IMR-90 (cell line): ENCODE measurements at regions not wholly inside any gene's neighbourhood (a gene's known extent, or its start where the extent isn't known, plus 50 kb on each side); places are given as distances from the start of the nearest gene placed in this dataset.

Experiments
- ATAC-seq: fragments of 200-7000 bp; cut with Tn5 transposase; 2 replicates; pipeline ENCODE4 v1.9.1; 2020; ENCODE audit warnings: low read depth, mild to moderate bottlenecking, moderate library complexity
- BruUV-seq: library from RNA; stranded (reverse); fragments of 400-500 nt; replicated peaks from 2 replicates; lab custom pipeline; 2021; lab: Mats Ljungman, UMichigan
- CTCF ChIA-PET: fragments of 300-600 bp; formaldehyde crosslinking; extraction: SDS; loops from one replicate; lab custom pipeline; 2021; ENCODE audit warnings: antibody characterized with exemption; lab: Yijun Ruan, JAX
- POLR2A ChIA-PET: fragments of 300-600 bp; sonication (Branson Sonifier 250); formaldehyde crosslinking; loops from one replicate; lab custom pipeline; 2022; ENCODE audit warnings: antibody characterized with exemption; ENCODE audit not compliant: unreplicated experiment; lab: Charles Lee
- DNase-seq: peaks from one replicate; pipeline ENCODE4 v3.0.0; 2013
- H2AFZ ChIP-seq: replicated peaks from 2 replicates; pipeline ENCODE3; 2013; ENCODE audit warnings: low read length, mild to moderate bottlenecking; ENCODE audit not compliant: poor library complexity
- H2AK5ac ChIP-seq: 2 replicates; pipeline ENCODE4 v1.6.1; 2013; ENCODE audit warnings: low read depth, low read length, inconsistent platforms
- H2AK9ac ChIP-seq: replicated peaks from 2 replicates; pipeline ENCODE3; 2013; ENCODE audit warnings: mild to moderate bottlenecking, low read depth, low read length, moderate library complexity; ENCODE audit not compliant: poor library complexity
- H2BK120ac ChIP-seq: 2 replicates; pipeline ENCODE4 v1.6.1; 2013; ENCODE audit warnings: low read depth, low read length, inconsistent platforms
- H2BK15ac ChIP-seq: 3 replicates; pipeline ENCODE4 v1.6.1; 2013; ENCODE audit warnings: low read depth, low read length, inconsistent platforms
- H2BK20ac ChIP-seq: 2 replicates; pipeline ENCODE4 v1.6.1; 2013; ENCODE audit warnings: low read depth, mild to moderate bottlenecking, inconsistent platforms, low read length, moderate library complexity
- H2BK5ac ChIP-seq: 2 replicates; pipeline ENCODE4 v1.6.1; 2013; ENCODE audit warnings: mild to moderate bottlenecking, low read depth, low read length, inconsistent platforms; ENCODE audit not compliant: poor library complexity, severe bottlenecking
- H3K14ac ChIP-seq: replicated peaks from 2 replicates; pipeline ENCODE4 v1.6.1; 2013; ENCODE audit warnings: low read depth, low read length, inconsistent platforms
- H3K18ac ChIP-seq: 2 replicates; pipeline ENCODE4 v1.6.1; 2013; ENCODE audit warnings: low read depth, low read length, control low read depth
- H3K23ac ChIP-seq: 2 replicates; pipeline ENCODE4 v1.6.1; 2013; ENCODE audit warnings: low read depth, low read length, inconsistent platforms
- H3K27ac ChIP-seq: 2 replicates; pipeline ENCODE4 v1.5.1; 2013; ENCODE audit warnings: mild to moderate bottlenecking, control low read depth, low read length; ENCODE audit not compliant: insufficient read depth
- H3K27me3 ChIP-seq: 2 replicates; pipeline ENCODE4 v1.6.1; 2013; ENCODE audit warnings: low read length; ENCODE audit not compliant: control insufficient read depth, insufficient read depth
- H3K36me3 ChIP-seq: 2 replicates; pipeline ENCODE4 v1.6.1; 2013; ENCODE audit warnings: low read length, mixed read lengths; ENCODE audit not compliant: control insufficient read depth, insufficient read depth
- H3K4ac ChIP-seq: 2 replicates; pipeline ENCODE4 v1.6.1; 2013; ENCODE audit warnings: low read depth, low read length, inconsistent platforms
- H3K4me1 ChIP-seq: 2 replicates; pipeline ENCODE4 v1.6.1; 2013; ENCODE audit warnings: low read length, mixed read lengths; ENCODE audit not compliant: control insufficient read depth, insufficient read depth
- H3K4me2 ChIP-seq: 2 replicates; pipeline ENCODE4 v1.6.1; 2013; ENCODE audit warnings: low read depth, mild to moderate bottlenecking, control low read depth, low read length, moderate library complexity
- H3K4me3 ChIP-seq: 2 replicates; pipeline ENCODE4 v1.5.1; 2013; ENCODE audit warnings: low read depth, mild to moderate bottlenecking, control low read depth, low read length, moderate library complexity; ENCODE audit not compliant: insufficient read depth
- H3K56ac ChIP-seq: 2 replicates; pipeline ENCODE4 v1.6.1; 2013; ENCODE audit warnings: low read length, inconsistent platforms; ENCODE audit not compliant: insufficient read depth; ENCODE audit errors: extremely low read depth
- H3K79me1 ChIP-seq, 2 experiments: 2 replicates each; pipeline ENCODE4 v1.6.1; 2013; ENCODE audit warnings: low read length in 2 of 2, inconsistent platforms in 1 of 2, low read depth in 1 of 2
- H3K9ac ChIP-seq: 2 replicates; pipeline ENCODE4 v1.6.1; 2013; ENCODE audit warnings: low read depth, low read length, control low read depth
- H3K9me1 ChIP-seq: 2 replicates; pipeline ENCODE4 v1.6.1; 2013; ENCODE audit warnings: low read length, inconsistent platforms; ENCODE audit not compliant: insufficient read depth
- H3K9me3 ChIP-seq: 2 replicates; pipeline ENCODE4 v1.6.1; 2013; ENCODE audit warnings: low read length; ENCODE audit not compliant: control insufficient read depth, insufficient read depth
- H4K20me1 ChIP-seq: 2 replicates; pipeline ENCODE4 v1.6.1; 2013; ENCODE audit warnings: low read length, inconsistent platforms; ENCODE audit not compliant: insufficient read depth
- H4K5ac ChIP-seq: 2 replicates; pipeline ENCODE4 v1.6.1; 2013; ENCODE audit warnings: mild to moderate bottlenecking, low read depth, low read length, control low read depth
- H4K8ac ChIP-seq, 2 experiments: 2 replicates each; pipeline ENCODE4 v1.6.1; 2013; ENCODE audit warnings: low read depth in 2 of 2, low read length in 2 of 2, control low read depth in 1 of 2, inconsistent platforms in 1 of 2
- H4K91ac ChIP-seq: 2 replicates; pipeline ENCODE4 v1.6.1; 2013; ENCODE audit warnings: low read depth, low read length, inconsistent platforms; ENCODE audit not compliant: insufficient read depth
- BHLHE40 ChIP-seq: fragments of 150-350 bp; IDR thresholded peaks from 2 replicates; pipeline ENCODE4 v1.6.1; 2016; ENCODE audit warnings: mild to moderate bottlenecking, low read depth, low read length
- CEBPB ChIP-seq: IDR thresholded peaks from 2 replicates; pipeline ENCODE4 v1.6.1; 2012; ENCODE audit warnings: low read depth, low read length, improper control_type of control experiment
- CHD1 ChIP-seq: IDR thresholded peaks from 2 replicates; pipeline ENCODE4 v1.6.1; 2012; ENCODE audit warnings: low read depth, low read length, improper control_type of control experiment
- FOS ChIP-seq: fragments of 150-350 bp; IDR thresholded peaks from 2 replicates; pipeline ENCODE4 v1.6.1; 2016; ENCODE audit warnings: low read depth, low read length
- MAFK ChIP-seq: IDR thresholded peaks from 2 replicates; pipeline ENCODE4 v1.6.1; 2012; ENCODE audit warnings: low read depth, low read length, improper control_type of control experiment
- MAZ ChIP-seq: IDR thresholded peaks from 2 replicates; pipeline ENCODE4 v1.6.1; 2012; ENCODE audit warnings: low read depth, mild to moderate bottlenecking, low read length, improper control_type of control experiment, moderate library complexity, borderline replicate concordance
- MXI1 ChIP-seq: IDR thresholded peaks from 2 replicates; pipeline ENCODE4 v1.6.1; 2012; ENCODE audit warnings: low read depth, mild to moderate bottlenecking, low read length, moderate library complexity, borderline replicate concordance
- NFE2L2 ChIP-seq: fragments of 150-350 bp; IDR thresholded peaks from 2 replicates; pipeline ENCODE4 v1.6.1; 2016; ENCODE audit warnings: low read depth, mild to moderate bottlenecking, low read length
- POLR2A ChIP-seq: IDR thresholded peaks from 2 replicates; pipeline ENCODE4 v1.6.1; 2012; ENCODE audit warnings: mild to moderate bottlenecking, low read depth, low read length
- RAD21 ChIP-seq: IDR thresholded peaks from 2 replicates; pipeline ENCODE4 v1.6.1; 2012; ENCODE audit warnings: low read length, improper control_type of control experiment
- RCOR1 ChIP-seq: IDR thresholded peaks from 2 replicates; pipeline ENCODE4 v1.6.1; 2012; ENCODE audit warnings: mild to moderate bottlenecking, low read length, improper control_type of control experiment; ENCODE audit not compliant: insufficient replicate concordance
- RFX5 ChIP-seq: IDR thresholded peaks from 2 replicates; pipeline ENCODE4 v1.8.0; 2012; ENCODE audit warnings: low read depth, mild to moderate bottlenecking, low read length, moderate library complexity
- SMC3 ChIP-seq: fragments of 150-350 bp; IDR thresholded peaks from 2 replicates; pipeline ENCODE4 v1.6.1; 2016; ENCODE audit warnings: low read depth, mild to moderate bottlenecking, antibody characterized with exemption, low read length, moderate library complexity
- WGBS, 2 experiments: methylation state at CpG; one replicate each; pipeline versions ENCODE4 v1.1.5 to v1.1.7; 2013; ENCODE audit warnings: missing lambda C conversion rate in 2 of 2; ENCODE audit not compliant: insufficient read length in 1 of 2; ENCODE audit errors: extremely low coverage in 2 of 2; 5-methylcytosine and 5-hydroxymethylcytosine counted together
- dilution Hi-C: fragments of 300-500 bp; cut with HindIII; formaldehyde crosslinking; loops from one replicate; pipeline ENCODE4 v1.14.3; 2018; ENCODE audit warnings: low sequenced_read_pairs; ENCODE audit not compliant: unreplicated experiment
- in situ Hi-C: fragments of 300-500 bp; cut with MboI; formaldehyde crosslinking; loops from 3 replicates; pipeline ENCODE4 v1.14.3; 2019; ENCODE audit warnings: low sequenced_read_pairs, inconsistent platforms, mixed read lengths
- intact Hi-C: fragments of 100-400 bp; cut with micrococcal nuclease; formaldehyde crosslinking; loops from 2 replicates; pipeline ENCODE4 v1.10.0; 2022
- TF ChIP-seq, protein P1 (sequence below): conservative IDR thresholded peaks from 2 replicates; pipeline ENCODE4 v1.5.1; 2012; ENCODE audit warnings: mild to moderate bottlenecking, low read depth, low read length, improper control_type of control experiment
- TF ChIP-seq, protein P2 (sequence below): fragments of 150-350 bp; IDR thresholded peaks from 2 replicates; pipeline ENCODE4 v1.6.1; 2016; ENCODE audit warnings: low read depth, mild to moderate bottlenecking, low read length, moderate library complexity, borderline replicate concordance
- TF ChIP-seq, protein P3 (sequence below): fragments of 150-350 bp; IDR thresholded peaks from 2 replicates; pipeline ENCODE4 v1.6.1; 2017; ENCODE audit warnings: mild to moderate bottlenecking, antibody characterized with exemption, low read length, low read depth

DNA sequence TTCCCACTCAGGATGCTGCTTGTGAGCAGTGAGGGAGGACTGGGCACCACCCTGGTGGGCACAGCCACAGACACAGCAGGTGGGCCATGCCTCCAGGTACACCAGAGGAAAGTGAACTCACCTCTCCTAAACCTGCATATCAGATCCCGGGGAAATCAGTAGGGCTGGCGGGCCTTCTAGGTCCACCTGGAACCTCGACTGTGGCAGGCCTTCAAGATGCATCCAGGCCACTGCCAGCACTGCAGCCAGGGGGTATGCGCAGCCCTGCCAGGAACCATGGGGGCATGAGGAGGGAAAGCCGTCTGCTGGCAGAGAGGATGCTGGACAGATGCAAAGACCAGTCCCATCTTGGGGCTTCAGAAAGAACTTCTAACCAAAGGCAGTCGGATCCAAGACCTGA is 270.6 kb upstream of the IRX4 start:
- intact Hi-C loops (no loop called here), dilution Hi-C loops (no loop called here), in situ Hi-C loops (no loop called here)
- H3K4me1 ChIP-seq, result no peaks in the 10 kb centered on the region
- no peaks in the 10 kb centered on the region for H3K36me3 ChIP-seq
- H3K4ac ChIP-seq, result no peak overlapping the region
- H3K4me3 ChIP-seq, result no peak overlapping the region
- H3K9me1 ChIP-seq, result no peaks in the 10 kb centered on the region
- H4K91ac ChIP-seq, result no peak overlapping the region
- H2AK5ac ChIP-seq, result no peak overlapping the region
- H2AFZ ChIP-seq, result no peak overlapping the region
- H3K14ac ChIP-seq, result no peak overlapping the region
- H2BK20ac ChIP-seq, result no peak overlapping the region
- H3K79me1 ChIP-seq, result no peaks in the 10 kb centered on the region
- H4K8ac ChIP-seq, result no peak overlapping the region
- no TSS peak for BruUV-seq
- H3K9me3 ChIP-seq, result peaks cover 29% of the 10 kb centered on the region
- H3K4me2 ChIP-seq, result no peak overlapping the region
- no peak overlapping the region for H3K27ac ChIP-seq
- H3K27me3 ChIP-seq, result no peaks in the 10 kb centered on the region
- H3K23ac ChIP-seq, result no peak overlapping the region
- DNase-seq (no peak), ATAC-seq (no peak)
- H4K20me1 ChIP-seq, result no peaks in the 10 kb centered on the region
- no peak overlapping the region for H3K18ac ChIP-seq
- TF ChIP-seq MAFK (no peak), MXI1 (no peak), RAD21 (no peak), POLR2A (no peak), SMC3 (no peak), NFE2L2 (no peak), BHLHE40 (no peak), CEBPB (no peak), FOS (no peak), RCOR1 (no peak), RFX5 (no peak), MAZ (no peak), CHD1 (no peak)
- TF ChIP-seq, protein P1, sequence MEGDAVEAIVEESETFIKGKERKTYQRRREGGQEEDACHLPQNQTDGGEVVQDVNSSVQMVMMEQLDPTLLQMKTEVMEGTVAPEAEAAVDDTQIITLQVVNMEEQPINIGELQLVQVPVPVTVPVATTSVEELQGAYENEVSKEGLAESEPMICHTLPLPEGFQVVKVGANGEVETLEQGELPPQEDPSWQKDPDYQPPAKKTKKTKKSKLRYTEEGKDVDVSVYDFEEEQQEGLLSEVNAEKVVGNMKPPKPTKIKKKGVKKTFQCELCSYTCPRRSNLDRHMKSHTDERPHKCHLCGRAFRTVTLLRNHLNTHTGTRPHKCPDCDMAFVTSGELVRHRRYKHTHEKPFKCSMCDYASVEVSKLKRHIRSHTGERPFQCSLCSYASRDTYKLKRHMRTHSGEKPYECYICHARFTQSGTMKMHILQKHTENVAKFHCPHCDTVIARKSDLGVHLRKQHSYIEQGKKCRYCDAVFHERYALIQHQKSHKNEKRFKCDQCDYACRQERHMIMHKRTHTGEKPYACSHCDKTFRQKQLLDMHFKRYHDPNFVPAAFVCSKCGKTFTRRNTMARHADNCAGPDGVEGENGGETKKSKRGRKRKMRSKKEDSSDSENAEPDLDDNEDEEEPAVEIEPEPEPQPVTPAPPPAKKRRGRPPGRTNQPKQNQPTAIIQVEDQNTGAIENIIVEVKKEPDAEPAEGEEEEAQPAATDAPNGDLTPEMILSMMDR, result no peak
- TF ChIP-seq, protein P2, sequence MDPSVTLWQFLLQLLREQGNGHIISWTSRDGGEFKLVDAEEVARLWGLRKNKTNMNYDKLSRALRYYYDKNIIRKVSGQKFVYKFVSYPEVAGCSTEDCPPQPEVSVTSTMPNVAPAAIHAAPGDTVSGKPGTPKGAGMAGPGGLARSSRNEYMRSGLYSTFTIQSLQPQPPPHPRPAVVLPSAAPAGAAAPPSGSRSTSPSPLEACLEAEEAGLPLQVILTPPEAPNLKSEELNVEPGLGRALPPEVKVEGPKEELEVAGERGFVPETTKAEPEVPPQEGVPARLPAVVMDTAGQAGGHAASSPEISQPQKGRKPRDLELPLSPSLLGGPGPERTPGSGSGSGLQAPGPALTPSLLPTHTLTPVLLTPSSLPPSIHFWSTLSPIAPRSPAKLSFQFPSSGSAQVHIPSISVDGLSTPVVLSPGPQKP, result no peak
- TF ChIP-seq, protein P3, sequence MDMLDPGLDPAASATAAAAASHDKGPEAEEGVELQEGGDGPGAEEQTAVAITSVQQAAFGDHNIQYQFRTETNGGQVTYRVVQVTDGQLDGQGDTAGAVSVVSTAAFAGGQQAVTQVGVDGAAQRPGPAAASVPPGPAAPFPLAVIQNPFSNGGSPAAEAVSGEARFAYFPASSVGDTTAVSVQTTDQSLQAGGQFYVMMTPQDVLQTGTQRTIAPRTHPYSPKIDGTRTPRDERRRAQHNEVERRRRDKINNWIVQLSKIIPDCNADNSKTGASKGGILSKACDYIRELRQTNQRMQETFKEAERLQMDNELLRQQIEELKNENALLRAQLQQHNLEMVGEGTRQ, result no peak
- no peak overlapping the region for H2BK5ac ChIP-seq
- H2BK120ac ChIP-seq, result no peak overlapping the region
- H3K56ac ChIP-seq, result no peak overlapping the region
- H4K5ac ChIP-seq, result no peak overlapping the region
- 44% methylated on average over 3 of the region's 6 CpGs; no CpG with 5 or more reads in 1 of the 2 experiments for WGBS, 2 experiments
- CTCF ChIA-PET, result no interaction called here
- no peak overlapping the region for H2AK9ac ChIP-seq
- no peak overlapping the region for H3K9ac ChIP-seq
- POLR2A ChIA-PET, result no interaction called here
- no peak overlapping the region for H2BK15ac ChIP-seq
